Ecto neural progenitor cell (in vitro differentiated cells): ENCODE measurements at regions not wholly inside any gene's neighbourhood (a gene's known extent, or its start where the extent isn't known, plus 50 kb on each side); places are given as distances from the start of the nearest gene placed in this dataset.
"Not testable (repeated sequence)": the region's sequence is repeated elsewhere in the genome, so short reads cannot be mapped to it uniquely, and the experiment has no call there.

Source experiments
- DNase-seq: peaks from one replicate; pipeline ENCODE4 v3.0.0-alpha.2; 2018; ENCODE audit warnings: low spot score

- DNase-seq, result no peak
Observed at GRCh38 chr4:79217025-79217424, 108.8 kb downstream of the NAA11 start.

- DNase-seq, result no peak
Observed at GRCh38 chr4:79213702-79214101, 112.2 kb downstream of the NAA11 start.

- DNase-seq, result no peak
Observed at GRCh38 chr4:79213010-79213409, 112.9 kb downstream of the NAA11 start.

- no peak for DNase-seq
Observed at GRCh38 chr4:79212311-79212710, 113.5 kb downstream of the NAA11 start.

- DNase-seq, result no peak
Observed at GRCh38 chr4:79211490-79211889, 114.4 kb downstream of the NAA11 start.

GRCh38 chr4:79210636-79211049 is 115.2 kb downstream of the NAA11 start:
- no peak for DNase-seq

GRCh38 chr4:79209822-79210635 is 115.8 kb downstream of the NAA11 start:
- DNase-seq, result no peak

- DNase-seq, result no peak
Observed at GRCh38 chr4:79209081-79209480, 116.8 kb downstream of the NAA11 start.

GRCh38 chr4:79207281-79207680 is 118.6 kb downstream of the NAA11 start:
- DNase-seq, result no peak

GRCh38 chr4:79206660-79207059 is 119.2 kb downstream of the NAA11 start:
- DNase-seq, result no peak

GRCh38 chr4:79205121-79205520 is 120.7 kb downstream of the NAA11 start:
- no peak for DNase-seq

- DNase-seq, result no peak
Observed at GRCh38 chr4:79201971-79202370, 123.9 kb downstream of the NAA11 start.

GRCh38 chr4:79199743-79200142 is 126.1 kb downstream of the NAA11 start:
- DNase-seq, result no peak

- DNase-seq, result no peak
Observed at GRCh38 chr4:79198951-79199587, 126.8 kb downstream of the NAA11 start.

GRCh38 chr4:79197275-79198009 is 128.4 kb downstream of the NAA11 start:
- DNase-seq, result no peak

GRCh38 chr4:79191292-79191691 is 134.6 kb downstream of the NAA11 start:
- DNase-seq, result not testable (repeated sequence)

- DNase-seq, result no peak
Observed at GRCh38 chr4:79185526-79186045, 140.3 kb downstream of the NAA11 start.

- DNase-seq, result no peak
Observed at GRCh38 chr4:79184476-79184875, 141.4 kb downstream of the NAA11 start.

- DNase-seq, result no peak
Observed at GRCh38 chr4:79182209-79182608, 143.7 kb downstream of the NAA11 start.

GRCh38 chr4:79181190-79181589 is 144.7 kb downstream of the NAA11 start:
- DNase-seq, result no peak

- no peak for DNase-seq
Observed at GRCh38 chr4:79178760-79179159, 147.1 kb downstream of the NAA11 start.

- DNase-seq, result no peak
Observed at GRCh38 chr4:79177388-79177787, 148.5 kb downstream of the NAA11 start.

GRCh38 chr4:79176351-79176750 is 149.5 kb downstream of the NAA11 start:
- DNase-seq, result no peak
